PC-3 (cell line): ENCODE measurements at regions not wholly inside any gene's neighbourhood (a gene's known extent, or its start where the extent isn't known, plus 50 kb on each side); places are given as distances from the start of the nearest gene placed in this dataset.

Experiments used
- ATAC-seq: fragments of 200-7000 bp; cut with Tn5 transposase; 2 replicates; pipeline ENCODE4 v1.9.1; 2020; ENCODE audit warnings: mild to moderate bottlenecking, moderate library complexity
- BruUV-seq: library from RNA; stranded (reverse); fragments of 400-500 nt; replicated peaks from 2 replicates; lab custom pipeline; 2021; lab: Mats Ljungman, UMichigan
- CTCF ChIA-PET: fragments of 300-600 bp; sonication (Branson Sonifier 250); formaldehyde crosslinking; loops from one replicate; lab custom pipeline; 2022; ENCODE audit warnings: antibody characterized with exemption; lab: Charles Lee
- POLR2A ChIA-PET: fragments of 300-600 bp; sonication (Branson Sonifier 250); formaldehyde crosslinking; loops from one replicate; lab custom pipeline; 2022; ENCODE audit warnings: antibody characterized with exemption; ENCODE audit not compliant: unreplicated experiment; lab: Charles Lee
- DNase-seq: peaks from one replicate; pipeline ENCODE4 v3.0.0-alpha.2; 2015
- H2AFZ ChIP-seq: fragments of 300-600 bp; sonication (generic); 2 replicates; pipeline ENCODE4 v1.6.0; 2016; ENCODE audit warnings: antibody characterized with exemption, low read length
- H3F3A ChIP-seq: fragments of 300-600 bp; sonication (generic); one replicate; pipeline ENCODE4 v1.6.0; 2017; ENCODE audit warnings: antibody characterized with exemption, low read length, control low read depth, mild to moderate bottlenecking; ENCODE audit not compliant: unreplicated experiment
- H3K27ac ChIP-seq: fragments of 300-600 bp; sonication (generic); 2 replicates; pipeline ENCODE4 v1.5.1; 2016; ENCODE audit warnings: mild to moderate bottlenecking, low read length
- H3K27me3 ChIP-seq: fragments of 300-600 bp; sonication (generic); 2 replicates; pipeline ENCODE4 v1.6.1; 2016; ENCODE audit warnings: low read length, mixed read lengths
- H3K36me3 ChIP-seq: fragments of 300-600 bp; sonication (generic); 2 replicates; pipeline ENCODE4 v1.6.1; 2016; ENCODE audit warnings: low read depth, mixed run types, low read length, mixed read lengths
- H3K4me1 ChIP-seq: fragments of 300-600 bp; sonication (generic); 2 replicates; pipeline ENCODE4 v1.5.1; 2016; ENCODE audit warnings: low read length; ENCODE audit not compliant: insufficient read depth
- H3K4me2 ChIP-seq: fragments of 300-600 bp; sonication (generic); 2 replicates; pipeline ENCODE4 v1.6.0; 2016; ENCODE audit warnings: low read length
- H3K4me3 ChIP-seq: fragments of 300-600 bp; sonication (generic); 2 replicates; pipeline ENCODE4 v1.5.1; 2016; ENCODE audit warnings: mild to moderate bottlenecking, low read length, mixed read lengths
- H3K79me2 ChIP-seq: fragments of 300-600 bp; sonication (generic); 2 replicates; pipeline ENCODE4 v1.6.1; 2017; ENCODE audit warnings: low read length, mixed read lengths
- H3K9ac ChIP-seq: fragments of 300-600 bp; sonication (generic); 2 replicates; pipeline ENCODE4 v1.6.0; 2016; ENCODE audit warnings: mild to moderate bottlenecking, low read length
- H3K9me2 ChIP-seq: fragments of 300-600 bp; sonication (generic); replicated peaks from 2 replicates; pipeline ENCODE4 v1.6.1; 2016; ENCODE audit warnings: mixed run types, low read length, mixed read lengths
- H3K9me3 ChIP-seq: fragments of 300-600 bp; sonication (generic); 2 replicates; pipeline ENCODE4 v1.6.1; 2016; ENCODE audit warnings: low read length, mixed read lengths
- H4K20me1 ChIP-seq: fragments of 300-600 bp; sonication (generic); 2 replicates; pipeline ENCODE4 v1.6.1; 2016; ENCODE audit warnings: low read length, mixed read lengths
- EZH2 ChIP-seq: fragments of 300-600 bp; sonication (generic); IDR thresholded peaks from one replicate; pipeline ENCODE4 v1.6.1; 2017; ENCODE audit warnings: antibody characterized with exemption, mild to moderate bottlenecking, low read length; ENCODE audit not compliant: unreplicated experiment
- EZH2phosphoT487 ChIP-seq: fragments of 300-600 bp; sonication (generic); IDR thresholded peaks from 2 replicates; pipeline ENCODE4 v1.6.1; 2018; ENCODE audit warnings: mild to moderate bottlenecking, antibody characterized with exemption, low read length, borderline replicate concordance
- intact Hi-C: fragments of 100-400 bp; cut with micrococcal nuclease; formaldehyde crosslinking; loops from 2 replicates; pipeline ENCODE4 v1.9.0; 2023
- TF ChIP-seq, protein P1 (sequence below): fragments of 300-600 bp; sonication (generic); conservative IDR thresholded peaks from 2 replicates; pipeline ENCODE4 v1.5.1; 2017; ENCODE audit warnings: antibody characterized with exemption, low read depth, mild to moderate bottlenecking, low read length

DNA sequence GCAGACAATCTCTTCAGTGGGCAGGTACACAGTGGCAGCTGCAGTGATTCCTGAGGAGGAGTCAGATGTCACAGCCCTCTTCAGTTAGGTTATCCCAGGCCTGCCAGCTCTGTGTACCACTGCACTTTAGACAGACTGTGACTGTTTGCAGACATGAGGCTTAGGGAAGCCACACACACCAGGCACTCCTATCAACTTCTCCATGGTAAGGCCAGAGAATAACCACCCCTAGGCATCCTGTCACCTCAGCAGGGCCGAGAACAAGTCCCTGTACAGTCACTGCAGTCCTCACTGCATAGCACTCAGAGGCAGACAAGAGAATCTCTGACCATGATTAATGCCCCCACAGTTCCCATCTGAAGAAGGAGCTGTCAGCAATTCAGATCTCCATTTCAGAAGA, 296.5 kb downstream of the GALC start:
- H3K27ac ChIP-seq, result no peak overlapping the region
- no peak for ATAC-seq

DNA sequence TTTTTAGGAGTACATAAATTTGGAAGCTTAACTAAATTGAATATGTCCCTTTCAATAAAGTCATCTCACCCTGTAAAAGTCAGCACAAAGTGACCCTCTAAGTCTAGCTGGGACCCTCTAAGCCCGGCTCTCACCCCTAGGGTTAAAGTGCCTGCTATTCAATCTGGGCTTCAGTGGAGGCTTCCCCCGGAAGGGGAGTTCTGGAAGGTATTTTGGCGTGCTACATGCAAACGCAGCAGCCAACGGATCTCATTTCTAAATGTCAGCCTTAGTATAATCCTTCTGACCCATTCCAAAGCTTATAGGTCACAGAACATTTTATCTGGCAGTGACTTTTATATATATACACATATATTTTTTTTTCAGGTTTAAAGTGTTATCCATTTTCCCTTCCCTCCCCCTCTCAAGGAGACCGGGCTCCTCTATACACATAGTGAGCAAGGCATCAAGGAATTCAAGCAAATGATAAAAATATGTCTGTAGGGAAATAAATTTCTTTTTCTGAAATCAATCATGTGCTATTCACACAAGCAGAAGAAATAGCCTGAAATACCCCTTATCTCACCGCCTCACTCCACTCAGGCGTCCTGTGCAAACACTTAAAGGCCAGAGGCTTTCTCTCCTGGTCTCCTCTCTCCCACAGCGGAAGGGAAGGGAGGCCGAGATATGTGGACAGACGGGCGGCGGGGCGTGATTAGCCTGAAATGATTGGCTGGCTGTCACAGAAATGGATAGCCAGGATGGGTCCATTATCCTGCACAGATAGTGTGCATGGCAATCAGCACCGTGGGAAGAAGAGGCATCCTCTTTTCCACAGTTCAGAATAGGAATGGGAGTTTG, 301.7 kb downstream of the GALC start:
- Histone ChIP-seq H3K79me2 (no peaks in the 10 kb centered on the region), H3K9ac (no peak overlapping the region), H2AFZ (no peak overlapping the region), H3F3A (no peaks in the 10 kb centered on the region), H3K4me1 (no peaks in the 10 kb centered on the region), H3K27me3 (no peaks in the 10 kb centered on the region), H4K20me1 (no peaks in the 10 kb centered on the region), H3K9me2 (no peaks in the 10 kb centered on the region), H3K4me2 (no peak overlapping the region), H3K27ac (no peak overlapping the region), H3K9me3 (peaks cover 5% of the 10 kb centered on the region; the same call in 1 of the 2 replicates), H3K36me3 (no peaks in the 10 kb centered on the region), H3K4me3 (no peak overlapping the region)
- TF ChIP-seq EZH2phosphoT487 (no peak), EZH2 (no peak)
- TF ChIP-seq, protein P1, sequence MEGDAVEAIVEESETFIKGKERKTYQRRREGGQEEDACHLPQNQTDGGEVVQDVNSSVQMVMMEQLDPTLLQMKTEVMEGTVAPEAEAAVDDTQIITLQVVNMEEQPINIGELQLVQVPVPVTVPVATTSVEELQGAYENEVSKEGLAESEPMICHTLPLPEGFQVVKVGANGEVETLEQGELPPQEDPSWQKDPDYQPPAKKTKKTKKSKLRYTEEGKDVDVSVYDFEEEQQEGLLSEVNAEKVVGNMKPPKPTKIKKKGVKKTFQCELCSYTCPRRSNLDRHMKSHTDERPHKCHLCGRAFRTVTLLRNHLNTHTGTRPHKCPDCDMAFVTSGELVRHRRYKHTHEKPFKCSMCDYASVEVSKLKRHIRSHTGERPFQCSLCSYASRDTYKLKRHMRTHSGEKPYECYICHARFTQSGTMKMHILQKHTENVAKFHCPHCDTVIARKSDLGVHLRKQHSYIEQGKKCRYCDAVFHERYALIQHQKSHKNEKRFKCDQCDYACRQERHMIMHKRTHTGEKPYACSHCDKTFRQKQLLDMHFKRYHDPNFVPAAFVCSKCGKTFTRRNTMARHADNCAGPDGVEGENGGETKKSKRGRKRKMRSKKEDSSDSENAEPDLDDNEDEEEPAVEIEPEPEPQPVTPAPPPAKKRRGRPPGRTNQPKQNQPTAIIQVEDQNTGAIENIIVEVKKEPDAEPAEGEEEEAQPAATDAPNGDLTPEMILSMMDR, result no peak
- no TSS peak for BruUV-seq
- ChIA-PET POLR2A (no interaction called here), CTCF (no interaction called here)
- intact Hi-C loops, result no loop called here
- ATAC-seq (no peak), DNase-seq (no peak)

More for the DNA sequence above, 296.5 kb downstream of the GALC start:
- CTCF ChIA-PET, result no interaction called here
- no TSS peak for BruUV-seq
- TF ChIP-seq, protein P1, result no peak
- TF ChIP-seq EZH2, result no peak
- TF ChIP-seq EZH2phosphoT487, result no peak
- Histone ChIP-seq H3K4me2 (no peak overlapping the region), H3K9ac (no peak overlapping the region), H3K9me2 (no peaks in the 10 kb centered on the region), H2AFZ (no peak overlapping the region), H3K9me3 (peaks cover 3% of the 10 kb centered on the region; the same call in 1 of the 2 replicates), H3K79me2 (no peaks in the 10 kb centered on the region), H3K27me3 (no peaks in the 10 kb centered on the region), H3K4me3 (no peak overlapping the region), H4K20me1 (no peaks in the 10 kb centered on the region), H3K36me3 (no peaks in the 10 kb centered on the region), H3F3A (no peaks in the 10 kb centered on the region), H3K4me1 (no peaks in the 10 kb centered on the region)
- no peak for DNase-seq
- POLR2A ChIA-PET, result no interaction called here
- intact Hi-C loops, result no loop called here

DNA sequence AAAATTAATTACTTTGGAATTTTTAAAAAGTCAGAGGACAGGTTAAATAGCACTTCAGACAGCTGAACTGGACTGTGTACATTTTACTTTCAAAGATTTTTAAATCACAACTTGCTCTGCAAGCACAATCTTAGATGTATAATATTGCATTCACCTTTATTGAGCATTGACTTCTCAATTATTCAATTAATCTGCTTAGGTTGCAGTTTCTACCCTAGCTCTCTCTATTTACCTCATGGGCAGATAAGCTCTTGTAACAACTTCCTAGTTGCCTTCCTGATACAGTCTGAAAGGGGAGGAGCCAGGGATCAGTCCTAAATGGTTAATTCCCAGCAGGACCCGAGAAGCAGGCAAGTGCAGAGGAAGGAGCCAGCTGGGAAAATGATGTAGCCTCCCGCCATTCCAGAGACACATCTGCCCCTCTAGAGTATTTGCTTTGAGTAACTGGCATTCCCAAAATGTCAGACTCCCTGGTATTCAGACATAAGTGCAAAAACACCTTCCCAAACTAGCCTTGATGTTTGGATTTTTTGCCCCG, 302.8 kb downstream of the GALC start:
- no peak for ATAC-seq
- no peak overlapping the region for H3K4me2 ChIP-seq
- no peaks in the 10 kb centered on the region for H3K36me3 ChIP-seq
- intact Hi-C loops, result no loop called here
- no peaks in the 10 kb centered on the region for H3K79me2 ChIP-seq
- BruUV-seq, result no TSS peak
- no peaks in the 10 kb centered on the region for H3K27me3 ChIP-seq
- H4K20me1 ChIP-seq, result no peaks in the 10 kb centered on the region
- H3F3A ChIP-seq, result no peaks in the 10 kb centered on the region
- H2AFZ ChIP-seq, result no peak overlapping the region
- no peak overlapping the region for H3K4me3 ChIP-seq
- H3K9me2 ChIP-seq, result no peaks in the 10 kb centered on the region
- no peaks in the 10 kb centered on the region for H3K4me1 ChIP-seq
- CTCF ChIA-PET, result no interaction called here
- no peak for DNase-seq
- H3K9me3 ChIP-seq, result peaks cover 5% of the 10 kb centered on the region; the same call in 1 of the 2 replicates
- TF ChIP-seq EZH2phosphoT487 (no peak), EZH2 (no peak)
- TF ChIP-seq, protein P1, result no peak
- no peak overlapping the region for H3K9ac ChIP-seq
- POLR2A ChIA-PET, result no interaction called here
- no peak overlapping the region for H3K27ac ChIP-seq
